PC-9 (cell line): ENCODE measurements at regions not wholly inside any gene's neighbourhood (a gene's known extent, or its start where the extent isn't known, plus 50 kb on each side); places are given as distances from the start of the nearest gene placed in this dataset.

Experiments
- EZH2 ChIP-seq: fragments of 200-600 bp; sonication (generic); IDR thresholded peaks from 2 replicates; pipeline ENCODE4 v1.8.0; 2017; ENCODE audit warnings: antibody characterized with exemption, low read depth
- TF ChIP-seq, protein P1 (sequence below): fragments of 200-600 bp; sonication (generic); conservative IDR thresholded peaks from 2 replicates; pipeline ENCODE4 v1.6.1; 2017; ENCODE audit warnings: mixed run types, antibody characterized with exemption, mild to moderate bottlenecking, moderate library complexity

DNA sequence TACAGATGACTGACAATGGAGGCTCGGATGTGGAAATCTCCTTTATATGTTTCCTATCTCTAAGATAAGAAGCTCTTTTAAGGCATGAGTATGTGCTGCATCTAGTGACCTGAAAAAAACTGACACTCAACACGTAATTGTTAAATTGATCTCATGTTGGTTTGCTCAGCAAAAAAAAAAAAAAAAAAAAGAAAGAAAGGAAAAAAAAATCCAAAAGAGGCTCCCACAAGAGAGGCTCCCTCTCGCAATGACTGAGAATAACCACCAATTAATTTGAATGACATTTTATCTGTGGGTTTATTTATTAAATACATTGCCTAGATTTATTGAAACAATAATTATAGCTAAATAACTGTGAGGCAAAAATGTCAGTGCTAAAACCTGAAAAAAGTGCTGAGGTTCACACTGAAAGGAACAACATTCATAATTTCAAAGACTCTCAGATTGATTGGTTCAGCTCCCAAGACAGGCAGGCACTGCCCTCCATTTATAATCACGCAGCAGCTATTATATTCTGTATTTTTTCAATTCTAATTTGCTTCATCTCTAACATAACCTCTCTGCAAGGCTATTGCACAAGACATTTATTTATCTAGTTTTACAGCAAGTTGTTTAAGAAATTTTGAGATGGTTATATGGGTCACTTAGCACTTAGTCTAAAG lies 184.5 kb upstream of the TMPRSS15 start:
- TF ChIP-seq, protein P1, sequence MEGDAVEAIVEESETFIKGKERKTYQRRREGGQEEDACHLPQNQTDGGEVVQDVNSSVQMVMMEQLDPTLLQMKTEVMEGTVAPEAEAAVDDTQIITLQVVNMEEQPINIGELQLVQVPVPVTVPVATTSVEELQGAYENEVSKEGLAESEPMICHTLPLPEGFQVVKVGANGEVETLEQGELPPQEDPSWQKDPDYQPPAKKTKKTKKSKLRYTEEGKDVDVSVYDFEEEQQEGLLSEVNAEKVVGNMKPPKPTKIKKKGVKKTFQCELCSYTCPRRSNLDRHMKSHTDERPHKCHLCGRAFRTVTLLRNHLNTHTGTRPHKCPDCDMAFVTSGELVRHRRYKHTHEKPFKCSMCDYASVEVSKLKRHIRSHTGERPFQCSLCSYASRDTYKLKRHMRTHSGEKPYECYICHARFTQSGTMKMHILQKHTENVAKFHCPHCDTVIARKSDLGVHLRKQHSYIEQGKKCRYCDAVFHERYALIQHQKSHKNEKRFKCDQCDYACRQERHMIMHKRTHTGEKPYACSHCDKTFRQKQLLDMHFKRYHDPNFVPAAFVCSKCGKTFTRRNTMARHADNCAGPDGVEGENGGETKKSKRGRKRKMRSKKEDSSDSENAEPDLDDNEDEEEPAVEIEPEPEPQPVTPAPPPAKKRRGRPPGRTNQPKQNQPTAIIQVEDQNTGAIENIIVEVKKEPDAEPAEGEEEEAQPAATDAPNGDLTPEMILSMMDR = no peak
- no peak for TF ChIP-seq EZH2
